Spleen (tissue), 7 donors: ENCODE measurements at regions not wholly inside any gene's neighbourhood (a gene's known extent, or its start where the extent isn't known, plus 50 kb on each side); places are given as distances from the start of the nearest gene placed in this dataset.

Source experiments
- POLR2A ChIP-seq, 3 donors: fragments of 450-650 bp; IDR thresholded peaks; one replicate each; pipeline ENCODE4 v1.5.1; 2017; ENCODE audit warnings: antibody characterized with exemption in 3 of 3, mild to moderate bottlenecking in 1 of 3
- POLR2AphosphoS5 ChIP-seq, 3 donors: sonication (generic); formaldehyde crosslinking; IDR thresholded peaks; one replicate each; pipeline ENCODE4 v1.5.1; 2017; ENCODE audit warnings: antibody characterized with exemption in 3 of 3
- TF ChIP-seq, protein P1 (sequence below), 11 experiments: fragments of 200-600 bp in 7 of 11; fragments of 450-650 bp in 4 of 11; sonication (generic) in 4 of 11; IDR thresholded peaks in 8 of 11; conservative IDR thresholded peaks in 3 of 11; 1 replicate in 7 of 11; 2 replicates in 4 of 11; pipeline versions ENCODE4 v1.4.0 to v1.8.0; 2016 to 2021; ENCODE audit warnings: antibody characterized with exemption in 11 of 11, inconsistent platforms in 4 of 11, mild to moderate bottlenecking in 1 of 11
- donor health status: DM: no; HTN: no; CAD: no; lungs with moderate emphysema.
- donor health status: DM: no; HTN: no; CAD: no.
- donor health status: DM: no; HTN: no; CAD: no.

DNA sequence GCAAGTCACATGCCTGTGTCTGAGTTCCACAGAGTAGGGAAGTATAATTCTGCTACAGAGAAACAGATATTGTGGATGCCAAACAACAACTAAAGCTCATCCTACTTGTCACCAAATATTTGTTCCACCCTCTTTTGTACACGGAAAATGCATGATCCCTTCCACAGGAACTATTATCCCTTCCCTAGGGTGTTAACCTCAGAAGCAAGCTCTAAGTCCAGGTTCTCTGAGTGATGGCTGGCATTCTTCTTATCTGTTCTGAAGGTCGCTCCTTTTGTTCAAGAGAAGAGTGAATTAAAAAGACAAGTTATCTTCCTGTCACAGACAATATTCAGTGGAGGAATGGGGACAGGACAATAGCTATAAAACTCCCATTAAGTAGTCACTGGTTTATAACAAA lies 460.1 kb upstream of the GCFC2 start:
- no peak for TF ChIP-seq POLR2AphosphoS5 (IDR thresholded peaks at IDR 0.05)
- TF ChIP-seq POLR2A (IDR thresholded peaks at IDR 0.05) = no peak
- TF ChIP-seq, protein P1, sequence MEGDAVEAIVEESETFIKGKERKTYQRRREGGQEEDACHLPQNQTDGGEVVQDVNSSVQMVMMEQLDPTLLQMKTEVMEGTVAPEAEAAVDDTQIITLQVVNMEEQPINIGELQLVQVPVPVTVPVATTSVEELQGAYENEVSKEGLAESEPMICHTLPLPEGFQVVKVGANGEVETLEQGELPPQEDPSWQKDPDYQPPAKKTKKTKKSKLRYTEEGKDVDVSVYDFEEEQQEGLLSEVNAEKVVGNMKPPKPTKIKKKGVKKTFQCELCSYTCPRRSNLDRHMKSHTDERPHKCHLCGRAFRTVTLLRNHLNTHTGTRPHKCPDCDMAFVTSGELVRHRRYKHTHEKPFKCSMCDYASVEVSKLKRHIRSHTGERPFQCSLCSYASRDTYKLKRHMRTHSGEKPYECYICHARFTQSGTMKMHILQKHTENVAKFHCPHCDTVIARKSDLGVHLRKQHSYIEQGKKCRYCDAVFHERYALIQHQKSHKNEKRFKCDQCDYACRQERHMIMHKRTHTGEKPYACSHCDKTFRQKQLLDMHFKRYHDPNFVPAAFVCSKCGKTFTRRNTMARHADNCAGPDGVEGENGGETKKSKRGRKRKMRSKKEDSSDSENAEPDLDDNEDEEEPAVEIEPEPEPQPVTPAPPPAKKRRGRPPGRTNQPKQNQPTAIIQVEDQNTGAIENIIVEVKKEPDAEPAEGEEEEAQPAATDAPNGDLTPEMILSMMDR (IDR thresholded peaks at IDR 0.05 in 8 of 11, conservative IDR thresholded peaks at IDR 0.05 in 3 of 11) = no peak
